RWPE1 (cell line): ENCODE measurements at regions not wholly inside any gene's neighbourhood (a gene's known extent, or its start where the extent isn't known, plus 50 kb on each side); places are given as distances from the start of the nearest gene placed in this dataset.

Experiments
- CTCF ChIA-PET: fragments of 350-600 bp; sonication (Branson Sonifier 250); formaldehyde crosslinking; extraction: SDS; loops from one replicate; lab custom pipeline; 2021; lab: Yijun Ruan, JAX
- POLR2A ChIA-PET: fragments of 400-600 bp; formaldehyde crosslinking; extraction: SDS; loops from one replicate; lab custom pipeline; 2020; ENCODE audit warnings: antibody characterized with exemption; ENCODE audit not compliant: low non-redundant PET; lab: Yijun Ruan, JAX
- DNase-seq: peaks from one replicate; pipeline ENCODE4 v3.0.0; 2012; ENCODE audit warnings: low spot score
- H3K27ac ChIP-seq: fragments of 450-650 bp; 2 replicates; pipeline ENCODE4 v1.5.1; 2017
- CTCF ChIP-seq: fragments of 450-650 bp; conservative IDR thresholded peaks from 2 replicates; pipeline ENCODE4 v1.5.1; 2017; ENCODE audit warnings: low read depth, mild to moderate bottlenecking

DNA sequence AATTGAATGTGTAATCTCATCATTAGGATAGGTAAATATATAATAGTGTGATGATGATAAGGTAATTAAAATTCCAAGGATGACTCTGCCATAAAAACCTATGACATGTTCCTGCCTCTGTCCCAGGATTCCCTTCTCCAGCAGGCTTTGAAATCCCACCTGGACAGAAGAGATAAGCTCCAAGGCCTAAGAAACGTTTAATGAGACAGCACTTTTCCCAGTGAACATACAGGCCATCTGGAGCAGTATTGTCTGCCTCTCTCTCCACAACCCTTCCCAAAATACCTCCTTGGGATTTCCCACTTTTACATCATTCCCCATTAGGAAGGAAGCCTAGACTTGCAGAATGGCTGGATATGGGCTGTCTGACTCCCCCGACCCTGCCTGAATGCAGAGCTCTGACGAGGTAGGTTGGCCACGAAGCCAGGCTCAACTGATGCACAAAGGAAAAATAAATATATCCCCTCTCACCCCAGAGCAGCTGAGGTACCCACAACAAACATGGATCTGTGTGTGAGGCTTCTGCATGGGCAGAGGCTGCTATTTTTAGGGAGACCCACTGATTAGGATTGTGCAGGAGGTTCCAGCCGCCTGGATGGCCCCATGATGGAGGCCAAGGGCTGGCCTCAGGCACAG is 71.0 kb downstream of the TMPRSS5 start:
- ChIA-PET POLR2A (no interaction called here), CTCF (no interaction called here)
- no peak overlapping the region for H3K27ac ChIP-seq
- no peak for DNase-seq
- TF ChIP-seq CTCF, result no peak

GRCh38 chr11:113632981-113633380 is 73.1 kb downstream of the TMPRSS5 start:
- POLR2A ChIA-PET, result no interaction called here

DNA sequence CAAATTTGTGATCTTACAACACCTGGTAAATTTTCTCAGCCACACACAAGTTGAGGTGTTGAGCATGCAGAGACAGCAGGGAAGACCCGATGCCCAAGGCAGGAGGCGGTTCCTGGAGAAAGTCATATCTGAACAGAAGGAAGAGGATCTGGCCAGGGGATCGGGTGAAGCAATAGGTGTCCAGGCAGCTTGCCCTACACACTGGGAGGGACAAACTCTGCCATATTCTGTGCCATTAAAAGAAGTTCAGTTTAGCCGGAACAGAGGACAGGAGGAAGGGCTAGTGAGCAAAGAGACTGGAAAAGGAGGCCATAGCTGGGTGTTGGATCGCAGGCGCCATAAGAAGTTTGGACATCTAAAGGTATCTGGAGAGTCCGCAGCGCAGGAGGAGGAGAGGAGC is 76.5 kb downstream of the TMPRSS5 start:
- H3K27ac ChIP-seq, result no peak overlapping the region
- ChIA-PET CTCF (interaction anchor here (0.5 to 1.0 kb wide), 3 partner anchors 167 to 1773 kb away, joined by 3 to 5 read pairs (median 3); no protein-coding TSS in a partner anchor), POLR2A (no interaction called here)
- TF ChIP-seq CTCF, result no peak
- no peak for DNase-seq

More at GRCh38 chr11:113632981-113633380, 73.1 kb downstream of the TMPRSS5 start:
- no peak overlapping the region for H3K27ac ChIP-seq
- DNase-seq, result no peak
- CTCF ChIA-PET, result no interaction called here
- no peak for TF ChIP-seq CTCF

GRCh38 chr11:113628912-113629311 is 77.2 kb downstream of the TMPRSS5 start:
- CTCF ChIA-PET, result interaction anchor here (0.7 kb wide), 1 partner anchor 979 kb away, joined by 3 read pairs; no protein-coding TSS in a partner anchor
- no peak for DNase-seq
- H3K27ac ChIP-seq, result no peak overlapping the region
- POLR2A ChIA-PET, result no interaction called here
- no peak for TF ChIP-seq CTCF

GRCh38 chr11:113627946-113628345 is 78.2 kb downstream of the TMPRSS5 start:
- H3K27ac ChIP-seq, result no peak overlapping the region
- CTCF ChIA-PET, result no interaction called here
- no peak for DNase-seq
- TF ChIP-seq CTCF, result no peak
- POLR2A ChIA-PET, result no interaction called here

DNA sequence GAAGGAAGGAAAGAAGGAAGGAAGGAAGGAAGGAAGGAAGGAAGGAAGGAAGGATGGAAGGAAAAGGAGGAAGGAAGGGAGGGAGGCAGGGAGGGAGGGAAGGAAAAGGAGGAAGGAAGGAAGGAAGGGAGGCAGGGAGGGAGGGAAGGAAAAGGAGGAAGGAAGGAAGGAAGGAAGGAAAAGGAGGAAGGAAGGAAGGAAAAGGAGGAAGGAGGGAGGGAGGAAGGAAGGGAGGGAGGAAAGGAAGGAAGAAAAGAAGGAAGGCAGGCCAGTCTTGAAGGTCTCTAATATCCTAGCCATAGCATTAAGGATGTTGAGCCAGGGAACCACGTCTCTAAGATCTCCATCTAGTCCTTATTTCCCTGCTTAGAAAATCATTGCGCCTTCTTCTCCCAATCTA is 78.8 kb downstream of the TMPRSS5 start:
- CTCF ChIA-PET, result no interaction called here
- H3K27ac ChIP-seq, result no peak overlapping the region
- POLR2A ChIA-PET, result no interaction called here
- DNase-seq, result no peak
- no peak for TF ChIP-seq CTCF
